GM21381 (cell line): ENCODE measurements at regions not wholly inside any gene's neighbourhood (a gene's known extent, or its start where the extent isn't known, plus 50 kb on each side); places are given as distances from the start of the nearest gene placed in this dataset.

Experiments used
- ATAC-seq: cut with Tn5 transposase; IDR thresholded peaks from one replicate; pipeline ENCODE4 v1.9.1; 2021; ENCODE audit warnings: mild to moderate bottlenecking, moderate library complexity; ENCODE audit not compliant: unreplicated experiment

- ATAC-seq, result no peak
These were observed 59.8 kb downstream of the MRPS30 start for GRCh38 chr5:44868541-44868940.

DNA sequence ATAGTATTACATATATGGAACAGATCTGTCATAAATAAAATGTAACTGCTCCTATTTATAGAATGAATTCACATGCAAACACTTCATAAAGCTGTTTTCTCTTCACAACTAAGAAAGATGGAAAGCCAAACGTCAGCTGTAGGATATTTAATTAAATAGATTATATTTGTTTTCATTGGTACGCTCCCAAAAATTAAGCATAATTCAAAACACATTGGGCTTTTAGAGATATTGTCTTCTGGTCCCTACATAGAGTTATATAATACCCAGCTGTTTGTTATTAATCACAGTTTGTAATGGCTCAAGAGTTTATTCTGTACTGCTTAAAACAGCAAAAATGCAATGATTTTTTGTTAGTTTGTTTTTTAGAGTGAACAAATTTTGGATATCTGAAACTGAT, 61.2 kb downstream of the MRPS30 start:
- no peak for ATAC-seq

GRCh38 chr5:44870430-44870829, 61.7 kb downstream of the MRPS30 start:
- no peak for ATAC-seq

GRCh38 chr5:44871401-44871800, 62.7 kb downstream of the MRPS30 start:
- ATAC-seq, result no peak

DNA sequence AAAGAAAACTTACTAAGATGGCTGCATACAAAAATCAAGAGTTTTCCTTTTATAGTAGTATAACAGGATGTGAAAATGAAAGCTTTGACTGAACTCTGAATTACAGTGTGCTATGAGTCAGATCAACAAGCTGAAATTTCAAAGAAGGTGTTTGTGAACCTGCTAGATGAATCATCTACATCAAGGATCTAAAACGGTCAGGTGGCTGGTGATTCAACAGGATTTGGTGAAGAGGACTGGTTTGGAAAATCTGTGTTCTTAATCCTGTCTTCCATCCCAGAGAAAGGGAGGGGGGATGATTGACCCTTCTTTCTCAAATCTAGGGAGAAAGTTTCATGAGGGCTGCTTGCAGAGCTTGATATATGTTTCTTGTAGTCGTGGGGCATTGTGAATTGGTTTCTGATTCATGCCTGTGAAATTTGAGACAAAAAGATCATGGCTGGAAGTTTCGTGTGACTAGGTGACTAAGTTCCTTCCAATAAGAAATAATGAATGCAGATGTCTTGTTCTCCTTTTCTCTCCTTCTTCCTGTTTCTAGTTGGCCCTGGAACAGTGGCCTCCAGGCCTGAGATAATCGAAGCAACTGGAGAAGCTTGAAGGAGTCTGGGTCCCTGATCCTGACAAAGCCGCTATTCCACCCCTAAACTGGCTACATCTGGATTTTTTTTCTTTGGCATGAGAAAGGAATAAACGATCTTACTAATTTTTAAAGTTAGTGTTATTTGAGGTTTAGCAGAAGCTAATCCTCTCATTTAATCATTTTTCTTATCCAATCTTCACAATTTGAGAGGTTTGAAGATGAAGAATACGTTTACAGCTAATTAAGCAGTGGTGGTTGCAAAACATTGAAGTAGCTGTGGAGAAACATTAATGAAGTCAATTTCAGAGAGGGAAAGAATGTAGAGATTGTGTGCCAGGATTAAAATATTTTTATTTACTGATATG, 67.2 kb downstream of the MRPS30 start:
- peak; percentile 100 for ATAC-seq

- ATAC-seq, result no peak
These were observed 72.5 kb downstream of the MRPS30 start for GRCh38 chr5:44881266-44881665.

- no peak for ATAC-seq
These were observed 75.3 kb downstream of the MRPS30 start for GRCh38 chr5:44884036-44884435.

DNA sequence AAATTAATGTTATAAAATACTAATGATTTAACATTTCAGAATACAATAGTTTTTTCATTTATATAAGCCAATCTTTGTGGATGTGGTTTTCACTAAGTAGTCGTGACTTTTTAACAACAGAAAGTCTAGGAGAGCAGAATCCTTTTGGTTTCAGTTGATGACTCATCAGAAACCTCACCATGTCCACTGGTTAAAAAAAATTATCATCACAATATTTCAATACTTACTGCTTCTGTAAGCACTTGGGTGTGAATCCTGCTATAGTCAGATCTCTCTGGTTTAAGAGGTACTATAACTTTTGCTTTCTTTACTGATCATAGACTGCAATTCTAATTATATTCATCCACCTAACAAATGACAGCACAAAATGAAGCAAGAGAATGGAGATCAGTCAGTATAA, 77.2 kb downstream of the MRPS30 start:
- ATAC-seq, result peak; percentile 93

DNA sequence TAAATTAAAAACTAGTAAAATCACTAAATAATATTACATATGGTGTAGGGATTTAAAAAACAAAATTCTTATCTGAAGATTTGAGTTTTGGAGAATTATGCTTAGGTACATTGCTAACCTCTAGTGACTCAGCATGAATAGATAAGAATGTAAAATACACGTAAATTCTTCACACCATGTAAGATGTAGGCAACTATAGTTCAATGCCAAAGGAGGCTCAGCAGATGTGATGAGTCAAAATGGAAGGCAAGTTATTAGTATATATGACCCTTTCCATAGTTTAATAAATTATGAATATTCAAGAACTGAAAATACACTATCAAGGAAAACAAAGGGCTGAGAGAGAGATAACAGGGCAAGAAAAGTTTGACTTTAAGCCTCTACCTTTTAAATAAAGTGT, 79.0 kb downstream of the MRPS30 start:
- ATAC-seq, result peak; percentile 45

DNA sequence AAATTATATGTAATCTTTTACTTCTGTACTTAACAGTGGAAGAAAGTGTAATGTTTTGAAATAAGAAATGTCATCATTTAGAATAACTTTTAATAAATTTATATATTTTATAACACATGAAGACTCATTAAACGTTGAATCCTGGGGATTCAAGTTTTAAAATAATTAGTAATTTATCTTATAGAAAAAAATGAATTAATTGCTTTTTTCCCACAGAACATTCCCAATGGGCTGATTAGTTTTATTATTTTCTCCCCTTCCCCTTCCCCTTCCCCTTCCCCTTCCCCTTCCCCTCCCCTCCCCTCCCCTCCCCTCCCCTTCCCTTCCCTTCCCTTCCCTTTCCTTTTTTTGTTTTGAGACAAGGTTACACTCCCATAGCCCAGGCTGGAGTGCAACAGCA, 79.7 kb downstream of the MRPS30 start:
- no peak for ATAC-seq

DNA sequence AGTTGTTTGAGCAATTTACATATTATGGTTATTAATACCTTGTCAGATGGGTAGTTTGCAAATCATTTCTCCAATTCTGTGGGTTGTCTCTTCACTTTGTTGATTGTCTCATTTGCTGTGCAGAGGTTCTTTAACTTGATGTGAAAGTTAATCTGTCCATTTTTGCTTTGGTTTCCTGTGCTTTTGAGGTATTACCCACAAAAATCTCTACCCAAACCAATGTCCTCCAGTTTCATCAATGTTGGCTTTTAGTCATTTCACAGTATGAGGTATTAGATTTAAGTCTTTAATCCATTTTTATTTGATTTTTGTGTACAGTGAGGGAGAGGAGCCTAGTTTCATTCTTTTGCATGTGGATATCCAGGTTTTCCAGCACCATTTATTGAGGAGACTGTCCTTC, 82.4 kb downstream of the MRPS30 start:
- ATAC-seq, result no peak

DNA sequence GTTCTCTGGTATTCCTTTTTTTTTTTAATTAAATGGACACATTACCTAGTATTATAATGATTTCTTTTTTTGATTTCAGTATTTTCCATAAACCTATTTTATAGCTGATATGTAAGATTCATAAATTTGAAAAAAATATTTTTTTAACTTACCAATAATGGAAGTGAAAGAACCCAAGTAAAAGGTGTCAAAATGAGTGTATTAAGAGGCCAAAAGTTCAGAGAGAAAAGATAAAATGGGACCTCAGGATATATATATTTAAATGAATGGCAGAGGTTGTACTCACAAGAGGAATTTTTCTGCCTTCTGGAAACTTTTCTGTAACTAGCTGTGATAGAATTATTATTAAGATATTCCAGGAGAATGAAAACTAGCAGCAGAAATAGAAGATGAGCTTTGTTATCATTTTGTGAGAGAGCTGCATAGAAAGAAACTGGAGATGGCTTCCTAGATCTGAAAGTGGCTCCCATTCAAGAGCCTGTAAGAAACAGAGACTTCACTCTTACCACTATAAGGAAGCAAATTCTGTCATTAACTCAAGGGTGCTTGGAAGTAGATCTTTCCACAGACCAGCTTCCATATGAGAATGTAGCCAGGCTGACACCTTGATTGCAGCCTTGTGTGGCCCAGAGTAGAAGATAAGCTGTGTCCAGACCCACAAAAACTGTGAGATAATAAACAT, 91.7 kb downstream of the MRPS30 start:
- ATAC-seq, result no peak

DNA sequence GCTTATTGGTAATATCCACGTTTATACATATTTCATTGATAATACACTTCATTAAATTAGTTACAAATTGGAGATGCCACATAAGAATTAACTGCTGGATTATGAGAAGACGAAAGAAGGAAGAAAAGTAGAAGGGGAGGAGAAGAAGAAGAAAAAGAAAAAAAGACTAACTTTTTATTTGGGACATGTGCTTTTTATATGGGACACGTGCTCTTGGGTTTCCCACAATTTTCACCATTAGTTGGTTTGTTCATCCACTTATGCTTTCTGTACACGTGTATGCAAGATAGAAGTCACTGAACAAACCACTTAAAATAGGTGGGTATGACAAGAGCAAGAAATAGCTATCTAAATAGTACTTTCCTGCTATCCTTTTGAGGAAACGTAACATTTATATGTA, 98.6 kb downstream of the MRPS30 start:
- ATAC-seq, result no peak

DNA sequence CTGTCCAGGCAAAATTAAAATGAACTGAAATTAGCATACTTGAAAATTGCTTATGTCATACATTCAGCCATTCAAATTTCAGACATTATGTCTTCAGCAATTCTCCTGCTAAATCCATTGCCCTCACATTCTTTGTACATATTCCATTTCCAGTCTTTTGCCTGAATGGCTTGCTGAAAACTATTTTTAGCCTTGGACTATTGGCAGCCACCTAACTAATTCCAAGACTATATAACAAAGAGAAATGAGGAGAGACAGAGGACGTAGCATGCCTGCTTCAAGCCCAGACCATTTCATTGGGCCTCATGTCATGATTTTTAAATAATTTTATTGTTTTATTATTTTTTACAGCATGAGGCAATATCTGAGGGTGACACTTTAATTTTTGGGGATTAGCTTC, 100.3 kb downstream of the MRPS30 start:
- ATAC-seq, result no peak

GRCh38 chr5:44911501-44911900, 102.8 kb downstream of the MRPS30 start:
- ATAC-seq, result no peak

DNA sequence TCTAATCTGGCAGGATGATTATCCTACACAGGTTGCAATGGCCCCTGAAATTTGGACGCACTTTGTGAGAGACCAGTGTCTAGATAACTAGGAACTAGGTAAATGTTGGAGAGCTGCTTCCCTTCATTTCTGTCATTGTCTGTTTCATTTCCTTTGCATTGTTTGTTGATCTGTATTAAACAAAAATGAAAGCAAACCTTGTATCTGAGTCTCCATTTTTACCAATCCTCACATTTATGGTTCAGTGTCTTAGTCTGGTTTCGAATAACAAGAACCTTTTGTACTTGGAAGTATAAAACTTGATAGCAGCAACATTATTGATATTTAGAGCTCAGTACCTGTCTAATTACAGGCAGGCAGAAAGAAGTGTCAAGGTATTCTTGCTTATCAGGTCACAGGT, 105.5 kb downstream of the MRPS30 start:
- ATAC-seq, result no peak

GRCh38 chr5:44919560-44919959, 110.8 kb downstream of the MRPS30 start:
- no peak for ATAC-seq

DNA sequence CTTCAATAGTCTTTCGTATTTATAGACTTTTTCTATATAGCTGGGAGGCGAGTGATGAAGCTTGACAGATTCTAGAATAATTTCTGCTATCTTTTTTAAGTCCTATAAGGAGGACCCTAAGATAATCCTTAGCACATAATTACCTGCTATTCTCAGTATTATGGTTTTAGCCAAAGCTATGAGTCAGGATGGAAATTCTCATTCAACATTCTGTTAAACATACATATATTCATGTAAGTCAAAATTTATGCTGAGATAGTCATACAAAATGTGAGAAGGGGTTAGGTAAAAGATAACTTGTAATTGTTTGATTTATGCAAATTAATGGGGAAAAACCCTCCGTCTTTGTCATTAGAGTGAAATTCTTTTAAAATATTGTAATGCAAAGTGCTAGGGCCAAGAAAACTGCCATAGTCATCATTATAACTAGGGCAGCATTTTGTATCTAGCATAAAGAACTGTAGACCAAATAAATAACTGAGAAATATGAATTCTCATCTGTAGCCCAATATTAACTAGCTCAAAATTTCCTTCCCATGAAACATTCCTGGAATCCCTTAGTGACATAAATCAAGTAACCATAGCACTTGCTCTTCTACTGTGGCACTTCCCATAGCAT, 118.5 kb downstream of the MRPS30 start:
- ATAC-seq, result no peak

GRCh38 chr5:44932922-44933585, 124.3 kb downstream of the MRPS30 start:
- ATAC-seq, result peak; percentile 96

DNA sequence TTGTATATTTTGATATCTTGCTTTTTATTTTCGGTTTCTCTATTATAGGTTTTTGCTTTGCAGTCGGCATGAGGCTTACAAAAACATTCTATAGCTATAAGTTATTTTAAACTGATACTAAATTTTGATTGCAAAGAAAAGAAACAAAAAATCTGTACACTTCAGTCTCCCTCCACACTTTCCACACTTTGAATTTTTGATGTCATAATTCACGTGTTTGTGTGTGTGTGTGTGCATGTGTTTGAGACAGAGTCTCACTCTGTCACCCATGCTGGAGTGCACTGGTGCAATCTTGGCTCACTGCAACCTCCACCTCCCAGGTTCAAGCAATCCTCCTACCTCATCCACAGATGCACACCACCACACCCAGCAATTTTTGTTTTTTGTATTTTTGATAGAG, 124.9 kb downstream of the MRPS30 start:
- ATAC-seq, result peak; percentile 18

DNA sequence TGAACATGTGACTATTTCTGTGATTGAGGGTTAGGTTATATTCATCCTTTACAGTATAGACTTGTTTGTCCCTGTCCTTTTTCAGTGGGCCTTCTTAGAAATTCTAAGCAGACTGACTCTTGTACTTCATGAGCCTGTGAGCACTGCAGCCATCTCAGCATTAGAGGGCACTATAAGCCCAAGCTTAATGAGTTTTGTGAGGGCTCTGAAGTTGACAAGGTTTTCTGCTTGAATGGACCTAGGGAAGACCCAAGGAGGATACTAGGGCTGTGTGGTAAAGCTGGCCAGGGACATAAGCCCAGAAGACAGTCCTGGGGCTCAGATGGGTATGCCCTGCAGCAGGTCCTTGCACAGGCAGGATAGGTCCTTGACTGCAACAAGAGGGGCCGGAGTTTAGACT, 126.5 kb downstream of the MRPS30 start:
- no peak for ATAC-seq
